HL-60 (cell line): ENCODE measurements at regions not wholly inside any gene's neighbourhood (a gene's known extent, or its start where the extent isn't known, plus 50 kb on each side); places are given as distances from the start of the nearest gene placed in this dataset.

Experiments
- DNase-seq, 2 experiments: peaks; one replicate each; pipeline ENCODE4 v3.0.0-alpha.2; 2010 to 2020; ENCODE audit warnings: low read depth in 1 of 2, low spot score in 1 of 2
- H3K27ac ChIP-seq: fragments of 250-450 bp; sonication (Bioruptor Pico); replicated peaks from 2 replicates; pipeline ENCODE4 v1.5.1; 2020; ENCODE audit warnings: mild to moderate bottlenecking, moderate library complexity
- H3K27me3 ChIP-seq: fragments of 250-450 bp; sonication (Bioruptor Pico); 2 replicates; pipeline ENCODE4 v1.5.1; 2021; ENCODE audit warnings: mild to moderate bottlenecking, moderate library complexity; ENCODE audit not compliant: insufficient read depth, poor library complexity, severe bottlenecking
- H3K4me3 ChIP-seq: replicated peaks from 2 replicates; pipeline ENCODE4 v1.5.1; 2011; ENCODE audit warnings: mild to moderate bottlenecking, control low read depth, low read length; ENCODE audit not compliant: insufficient read depth
- GABPA ChIP-seq: IDR thresholded peaks from 2 replicates; pipeline ENCODE4 v1.6.1; 2012; ENCODE audit warnings: low read depth
- POLR2AphosphoS5 ChIP-seq: IDR thresholded peaks from 2 replicates; pipeline ENCODE4 v1.6.1; 2012; ENCODE audit warnings: low read depth
- REST ChIP-seq: IDR thresholded peaks from 2 replicates; pipeline ENCODE4 v1.6.1; 2012; ENCODE audit warnings: low read depth; ENCODE audit not compliant: insufficient replicate concordance
- SPI1 ChIP-seq: IDR thresholded peaks from 2 replicates; pipeline ENCODE4 v1.6.1; 2012; ENCODE audit warnings: low read depth, mild to moderate bottlenecking, borderline replicate concordance
- TF ChIP-seq, protein P1 (sequence below): IDR thresholded peaks from one replicate; pipeline ENCODE4 v1.5.1; 2011; ENCODE audit warnings: low read length, control low read depth, inconsistent platforms; ENCODE audit not compliant: insufficient read depth

GRCh38 chr9:32875242-32875641 lies 91.9 kb downstream of the TMEM215 start:
- TF ChIP-seq REST (no peak), SPI1 (no peak), GABPA (no peak), POLR2AphosphoS5 (no peak)
- TF ChIP-seq, protein P1, sequence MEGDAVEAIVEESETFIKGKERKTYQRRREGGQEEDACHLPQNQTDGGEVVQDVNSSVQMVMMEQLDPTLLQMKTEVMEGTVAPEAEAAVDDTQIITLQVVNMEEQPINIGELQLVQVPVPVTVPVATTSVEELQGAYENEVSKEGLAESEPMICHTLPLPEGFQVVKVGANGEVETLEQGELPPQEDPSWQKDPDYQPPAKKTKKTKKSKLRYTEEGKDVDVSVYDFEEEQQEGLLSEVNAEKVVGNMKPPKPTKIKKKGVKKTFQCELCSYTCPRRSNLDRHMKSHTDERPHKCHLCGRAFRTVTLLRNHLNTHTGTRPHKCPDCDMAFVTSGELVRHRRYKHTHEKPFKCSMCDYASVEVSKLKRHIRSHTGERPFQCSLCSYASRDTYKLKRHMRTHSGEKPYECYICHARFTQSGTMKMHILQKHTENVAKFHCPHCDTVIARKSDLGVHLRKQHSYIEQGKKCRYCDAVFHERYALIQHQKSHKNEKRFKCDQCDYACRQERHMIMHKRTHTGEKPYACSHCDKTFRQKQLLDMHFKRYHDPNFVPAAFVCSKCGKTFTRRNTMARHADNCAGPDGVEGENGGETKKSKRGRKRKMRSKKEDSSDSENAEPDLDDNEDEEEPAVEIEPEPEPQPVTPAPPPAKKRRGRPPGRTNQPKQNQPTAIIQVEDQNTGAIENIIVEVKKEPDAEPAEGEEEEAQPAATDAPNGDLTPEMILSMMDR: no peak
- no peak overlapping the region for H3K4me3 ChIP-seq
- H3K27ac ChIP-seq: no peak overlapping the region
- no peaks in the 10 kb centered on the region for H3K27me3 ChIP-seq
- DNase-seq: no peak

GRCh38 chr9:32875748-32876147 lies 92.4 kb downstream of the TMEM215 start:
- no peak for DNase-seq
- H3K4me3 ChIP-seq: no peak overlapping the region
- TF ChIP-seq POLR2AphosphoS5: no peak
- TF ChIP-seq, protein P1: no peak
- no peak for TF ChIP-seq GABPA
- TF ChIP-seq SPI1: no peak
- no peak for TF ChIP-seq REST
- H3K27me3 ChIP-seq: no peaks in the 10 kb centered on the region
- H3K27ac ChIP-seq: no peak overlapping the region

DNA sequence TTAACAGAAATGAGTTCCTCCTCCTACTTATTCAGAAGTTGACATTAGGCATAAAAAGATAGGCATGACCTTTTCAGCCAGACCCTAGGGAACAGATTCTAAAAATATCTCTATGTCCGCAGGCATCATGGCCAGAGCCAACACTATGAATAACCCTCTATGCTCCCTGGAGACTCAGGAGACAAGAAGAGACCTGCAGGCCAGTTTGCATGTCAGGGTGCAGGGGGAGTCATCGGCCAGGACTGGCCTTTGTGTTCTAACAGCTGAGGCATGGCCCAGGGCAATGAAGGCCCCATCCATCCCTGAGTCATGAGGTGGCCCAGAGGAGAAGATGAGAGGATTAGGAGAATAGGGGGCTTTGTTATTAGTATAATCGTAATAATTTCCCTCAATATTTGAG lies 93.8 kb downstream of the TMEM215 start:
- no peak overlapping the region for H3K4me3 ChIP-seq
- no peak overlapping the region for H3K27ac ChIP-seq
- TF ChIP-seq, protein P1: no peak
- TF ChIP-seq POLR2AphosphoS5 (no peak), SPI1 (no peak), REST (no peak), GABPA (no peak)
- no peak for DNase-seq
- H3K27me3 ChIP-seq: no peaks in the 10 kb centered on the region
